ENCODE measurements at regions not wholly inside any gene's neighbourhood (a gene's known extent, or its start where the extent isn't known, plus 50 kb on each side); places are given as distances from the start of the nearest gene placed in this dataset.

DNA sequence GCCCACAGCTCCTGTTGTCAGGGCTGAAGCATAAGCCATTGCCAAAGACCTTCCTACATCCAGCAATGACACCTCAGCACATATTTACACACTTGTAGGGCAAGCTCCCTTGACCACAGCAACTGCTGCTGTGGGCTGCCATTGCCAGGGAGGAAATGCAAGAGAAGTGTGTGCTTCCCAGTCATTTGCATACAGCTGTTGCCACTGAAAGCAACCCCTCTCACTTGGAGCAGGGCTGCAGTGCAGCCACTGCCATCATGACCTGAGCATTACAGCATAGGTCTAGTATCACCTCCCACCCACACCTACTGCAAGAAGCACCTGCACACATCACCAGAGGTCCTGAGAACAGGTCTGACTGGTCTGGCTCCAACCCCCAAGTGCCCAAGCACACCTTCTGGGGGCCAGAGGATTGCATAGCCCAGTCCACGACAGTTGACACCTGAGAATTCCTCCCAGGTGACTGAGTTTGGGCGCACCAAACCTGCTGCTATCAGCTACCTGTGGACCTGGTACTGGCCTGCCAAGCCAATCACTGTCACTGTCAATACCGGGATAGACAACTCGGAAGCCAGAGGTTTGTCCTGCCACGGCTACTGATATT is 636.5 kb upstream of the SLIT2 start:
- FAIRE-seq = no peak

More for the DNA sequence above, 636.5 kb upstream of the SLIT2 start:
- dilution Hi-C loops (cut with MboI; ENCODE audit: extremely low pct_ligation_motif_present, low sequenced_read_pairs) (no loop called here), intact Hi-C loops (cut with micrococcal nuclease) (no loop called here)
- TF ChIP-seq MYC (IDR thresholded peaks at IDR 0.05; ENCODE audit: low read depth, low read length) = no peak
- TF ChIP-seq POLR2A (IDR thresholded peaks at IDR 0.05; ENCODE audit: low read depth, low read length) = no peak
- TF ChIP-seq, protein P1, sequence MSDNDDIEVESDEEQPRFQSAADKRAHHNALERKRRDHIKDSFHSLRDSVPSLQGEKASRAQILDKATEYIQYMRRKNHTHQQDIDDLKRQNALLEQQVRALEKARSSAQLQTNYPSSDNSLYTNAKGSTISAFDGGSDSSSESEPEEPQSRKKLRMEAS (IDR thresholded peaks at IDR 0.05; ENCODE audit: insufficient read depth, insufficient read length) = no peak
- TF ChIP-seq JUN (IDR thresholded peaks at IDR 0.05; ENCODE audit: borderline replicate concordance, insufficient read depth, insufficient read length, low read depth) = no peak
- no peak for TF ChIP-seq GATA2 (IDR thresholded peaks at IDR 0.05; ENCODE audit: insufficient read depth, insufficient read length, low read depth, low read length)
- no peak for TF ChIP-seq FOS (IDR thresholded peaks at IDR 0.05; ENCODE audit: borderline replicate concordance, insufficient read depth, low read length)
- TF ChIP-seq, protein P2, sequence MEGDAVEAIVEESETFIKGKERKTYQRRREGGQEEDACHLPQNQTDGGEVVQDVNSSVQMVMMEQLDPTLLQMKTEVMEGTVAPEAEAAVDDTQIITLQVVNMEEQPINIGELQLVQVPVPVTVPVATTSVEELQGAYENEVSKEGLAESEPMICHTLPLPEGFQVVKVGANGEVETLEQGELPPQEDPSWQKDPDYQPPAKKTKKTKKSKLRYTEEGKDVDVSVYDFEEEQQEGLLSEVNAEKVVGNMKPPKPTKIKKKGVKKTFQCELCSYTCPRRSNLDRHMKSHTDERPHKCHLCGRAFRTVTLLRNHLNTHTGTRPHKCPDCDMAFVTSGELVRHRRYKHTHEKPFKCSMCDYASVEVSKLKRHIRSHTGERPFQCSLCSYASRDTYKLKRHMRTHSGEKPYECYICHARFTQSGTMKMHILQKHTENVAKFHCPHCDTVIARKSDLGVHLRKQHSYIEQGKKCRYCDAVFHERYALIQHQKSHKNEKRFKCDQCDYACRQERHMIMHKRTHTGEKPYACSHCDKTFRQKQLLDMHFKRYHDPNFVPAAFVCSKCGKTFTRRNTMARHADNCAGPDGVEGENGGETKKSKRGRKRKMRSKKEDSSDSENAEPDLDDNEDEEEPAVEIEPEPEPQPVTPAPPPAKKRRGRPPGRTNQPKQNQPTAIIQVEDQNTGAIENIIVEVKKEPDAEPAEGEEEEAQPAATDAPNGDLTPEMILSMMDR (IDR thresholded peaks at IDR 0.05; ENCODE audit: extremely low read depth in 1 of 2, insufficient read depth in 1 of 2, low read depth in 1 of 2, low read length in 2 of 2) = no peak
- TF ChIP-seq POLR2AphosphoS5 (IDR thresholded peaks at IDR 0.05; ENCODE audit: insufficient read depth, low read depth, low read length) = no peak
- TF ChIP-seq EZH2 (IDR thresholded peaks at IDR 0.05; ENCODE audit: borderline replicate concordance, low read depth, low read length, severe bottlenecking) = no peak
- no peak overlapping the region for H2AFZ ChIP-seq (ENCODE audit: low read depth, low read length)
- no peak overlapping the region for H3K27ac ChIP-seq (ENCODE audit: insufficient read depth, low read depth, low read length)
- POLR2A ChIA-PET = no interaction called here
- no peak for DNase-seq (ENCODE audit: low read depth, low spot score)
- H3K4me1 ChIP-seq (ENCODE audit: control insufficient read depth, extremely low read depth, insufficient read depth, low read length) = no peaks in the 10 kb centered on the region
- no TSS peak for BruUV-seq (replicated peaks)
- H3K4me3 ChIP-seq (replicated peaks in 1 of 3; ENCODE audit: insufficient read depth in 1 of 3, low read depth in 1 of 3, low read length in 3 of 3) = no peak overlapping the region
- CTCF ChIA-PET = no interaction called here
- no peak overlapping the region for H3K9ac ChIP-seq (replicated peaks; ENCODE audit: extremely low read depth, insufficient read depth, low read length)
- no peaks in the 10 kb centered on the region for H3K9me3 ChIP-seq (replicated peaks; ENCODE audit: control insufficient read depth, insufficient read depth, low read length)
- H3K9me1 ChIP-seq (replicated peaks; ENCODE audit: control insufficient read depth, extremely low read depth, insufficient read depth, low read length) = no peaks in the 10 kb centered on the region
- H3K4me2 ChIP-seq (ENCODE audit: insufficient read depth, low read length) = no peak overlapping the region
- H4K20me1 ChIP-seq (replicated peaks; ENCODE audit: control insufficient read depth, extremely low read depth, insufficient read depth, low read length) = no peaks in the 10 kb centered on the region
- H3K36me3 ChIP-seq (ENCODE audit: control insufficient read depth in 2 of 2, extremely low read depth in 1 of 2, insufficient read depth in 2 of 2, low read length in 2 of 2) = no peaks in the 10 kb centered on the region
- H3K79me2 ChIP-seq (ENCODE audit: control insufficient read depth, insufficient read depth, low read length) = no peaks in the 10 kb centered on the region
- H3K27me3 ChIP-seq (ENCODE audit: control insufficient read depth in 2 of 2, insufficient read depth in 2 of 2, low read length in 2 of 2) = no peaks in the 10 kb centered on the region

Data from endothelial cell of umbilical vein (primary cell).